Esophagus squamous epithelium (tissue), 4 donors: ENCODE measurements at regions not wholly inside any gene's neighbourhood (a gene's known extent, or its start where the extent isn't known, plus 50 kb on each side); places are given as distances from the start of the nearest gene placed in this dataset.

ENCODE experiments used
- POLR2A ChIP-seq, 4 donors: fragments of 450-650 bp; IDR thresholded peaks; one replicate each; pipeline ENCODE4 v1.6.1; 2017; ENCODE audit warnings: antibody characterized with exemption in 4 of 4, mild to moderate bottlenecking in 4 of 4, moderate library complexity in 3 of 4
- TF ChIP-seq, protein P1 (sequence below), 6 experiments: fragments of 450-650 bp in 4 of 6; fragments of 200-600 bp in 2 of 6; sonication (generic) in 2 of 6; IDR thresholded peaks; one replicate each; pipeline ENCODE4 v1.5.1; 2016 to 2019; ENCODE audit warnings: antibody characterized with exemption in 6 of 6, mild to moderate bottlenecking in 4 of 6, moderate library complexity in 4 of 6

DNA sequence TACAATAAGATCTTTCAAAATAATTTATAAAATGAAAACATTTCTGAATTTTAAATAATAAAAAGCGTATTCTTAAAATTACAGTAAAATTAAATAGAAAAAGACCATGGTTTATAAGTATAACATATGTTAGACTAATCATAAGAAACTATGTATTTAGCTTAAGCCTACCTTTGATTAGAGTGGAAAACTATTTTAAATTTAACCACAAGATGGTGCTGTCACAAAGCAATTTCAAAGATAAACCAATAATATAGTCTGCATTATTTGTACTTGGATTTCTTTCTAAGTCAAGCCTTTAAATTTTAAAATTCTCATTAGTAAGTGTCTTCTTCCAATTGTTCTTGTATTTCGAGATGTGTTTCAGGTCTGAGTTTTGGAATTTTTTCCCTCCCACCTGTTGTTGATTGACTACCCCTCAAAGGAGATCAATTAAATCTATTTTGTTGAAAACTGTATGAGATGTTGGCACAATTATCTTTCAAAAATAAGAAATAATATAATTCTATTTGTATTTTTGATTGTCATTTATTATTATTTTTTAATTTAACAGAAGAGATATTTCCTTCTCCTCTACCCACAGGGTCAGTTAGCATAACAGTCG lies 459.8 kb downstream of the KCNT2 start:
- TF ChIP-seq POLR2A (IDR thresholded peaks at IDR 0.05): no peak
- TF ChIP-seq, protein P1, sequence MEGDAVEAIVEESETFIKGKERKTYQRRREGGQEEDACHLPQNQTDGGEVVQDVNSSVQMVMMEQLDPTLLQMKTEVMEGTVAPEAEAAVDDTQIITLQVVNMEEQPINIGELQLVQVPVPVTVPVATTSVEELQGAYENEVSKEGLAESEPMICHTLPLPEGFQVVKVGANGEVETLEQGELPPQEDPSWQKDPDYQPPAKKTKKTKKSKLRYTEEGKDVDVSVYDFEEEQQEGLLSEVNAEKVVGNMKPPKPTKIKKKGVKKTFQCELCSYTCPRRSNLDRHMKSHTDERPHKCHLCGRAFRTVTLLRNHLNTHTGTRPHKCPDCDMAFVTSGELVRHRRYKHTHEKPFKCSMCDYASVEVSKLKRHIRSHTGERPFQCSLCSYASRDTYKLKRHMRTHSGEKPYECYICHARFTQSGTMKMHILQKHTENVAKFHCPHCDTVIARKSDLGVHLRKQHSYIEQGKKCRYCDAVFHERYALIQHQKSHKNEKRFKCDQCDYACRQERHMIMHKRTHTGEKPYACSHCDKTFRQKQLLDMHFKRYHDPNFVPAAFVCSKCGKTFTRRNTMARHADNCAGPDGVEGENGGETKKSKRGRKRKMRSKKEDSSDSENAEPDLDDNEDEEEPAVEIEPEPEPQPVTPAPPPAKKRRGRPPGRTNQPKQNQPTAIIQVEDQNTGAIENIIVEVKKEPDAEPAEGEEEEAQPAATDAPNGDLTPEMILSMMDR (IDR thresholded peaks at IDR 0.05): peak; percentile 16 to 74 (median 36)
